WTC11 (cell line): ENCODE measurements at regions not wholly inside any gene's neighbourhood (a gene's known extent, or its start where the extent isn't known, plus 50 kb on each side); places are given as distances from the start of the nearest gene placed in this dataset.

Source experiments
- ESRRA ChIP-seq: sonication (generic); formaldehyde crosslinking; IDR thresholded peaks from 2 replicates; pipeline ENCODE4 v1.8.1; 2022; ENCODE audit warnings: mild to moderate bottlenecking, missing genetic modification reagents, borderline replicate concordance
- JUN ChIP-seq: sonication (generic); formaldehyde crosslinking; IDR thresholded peaks from 2 replicates; pipeline ENCODE4 v1.8.0; 2023; ENCODE audit warnings: mild to moderate bottlenecking, missing genetic modification reagents
- SP1 ChIP-seq: sonication (generic); formaldehyde crosslinking; conservative IDR thresholded peaks from 2 replicates; pipeline ENCODE4 v1.8.1; 2022; ENCODE audit warnings: missing genetic modification reagents
- TCF7 ChIP-seq: sonication (generic); formaldehyde crosslinking; IDR thresholded peaks from 2 replicates; pipeline ENCODE4 v1.8.0; 2022; ENCODE audit warnings: mild to moderate bottlenecking, low read depth, missing genetic modification reagents, moderate library complexity
- ZNF423 ChIP-seq: fragments of 250-450 bp; sonication (Bioruptor Pico); IDR thresholded peaks from 2 replicates; pipeline ENCODE4 v2.1.2; 2022; ENCODE audit warnings: mild to moderate bottlenecking, moderate library complexity
- TF ChIP-seq, protein P1 (sequence below): fragments of 200-600 bp; IDR thresholded peaks from 2 replicates; pipeline ENCODE4 v1.8.0; 2022; ENCODE audit warnings: antibody characterized with exemption
- TF ChIP-seq, protein P2 (sequence below): sonication (generic); formaldehyde crosslinking; IDR thresholded peaks from 2 replicates; pipeline ENCODE4 v1.8.0; 2023; ENCODE audit warnings: missing genetic modification reagents, mild to moderate bottlenecking, borderline replicate concordance
- TF ChIP-seq, protein P3 (sequence below): sonication (generic); formaldehyde crosslinking; IDR thresholded peaks from 2 replicates; pipeline ENCODE4 v1.8.1; 2023; ENCODE audit warnings: mild to moderate bottlenecking, missing genetic modification reagents, moderate library complexity
- TF ChIP-seq, protein P4 (sequence below): sonication (generic); formaldehyde crosslinking; IDR thresholded peaks from 2 replicates; pipeline ENCODE4 v1.8.1; 2022; ENCODE audit warnings: missing genetic modification reagents, borderline replicate concordance
- TF ChIP-seq, protein P5 (sequence below): sonication (generic); formaldehyde crosslinking; IDR thresholded peaks from 2 replicates; pipeline ENCODE4 v1.8.1; 2022; ENCODE audit warnings: mild to moderate bottlenecking, moderate library complexity, missing genetic modification reagents
- TF ChIP-seq, protein P6 (sequence below): sonication (generic); formaldehyde crosslinking; IDR thresholded peaks from 2 replicates; pipeline ENCODE4 v1.8.1; 2022; ENCODE audit warnings: low read depth, mild to moderate bottlenecking, moderate library complexity, missing genetic modification reagents, borderline replicate concordance
- TF ChIP-seq, protein P7 (sequence below): fragments of 250-450 bp; sonication (Bioruptor Pico); IDR thresholded peaks from 2 replicates; pipeline ENCODE4 v2.1.2; 2022; ENCODE audit warnings: mild to moderate bottlenecking, moderate library complexity

DNA sequence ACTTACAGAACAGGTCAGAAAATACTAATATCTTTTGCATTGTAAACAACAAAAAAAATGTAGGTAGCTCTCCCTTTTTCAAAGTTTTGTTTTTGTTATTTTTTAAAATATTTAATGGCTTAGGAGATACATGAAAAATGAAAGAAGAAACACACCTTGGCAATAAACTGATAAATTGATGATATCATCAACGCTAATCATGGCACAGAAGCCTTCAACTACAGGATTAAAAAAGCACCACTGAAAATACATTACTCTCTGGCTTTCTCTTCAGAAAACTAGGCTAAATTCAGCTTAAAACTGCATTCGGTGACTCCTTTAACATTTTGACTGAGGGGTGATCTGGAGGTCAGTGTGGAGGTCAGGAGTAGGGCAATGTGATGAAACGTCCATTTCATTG lies 1018.8 kb upstream of the FANCL start:
- TF ChIP-seq, protein P1, sequence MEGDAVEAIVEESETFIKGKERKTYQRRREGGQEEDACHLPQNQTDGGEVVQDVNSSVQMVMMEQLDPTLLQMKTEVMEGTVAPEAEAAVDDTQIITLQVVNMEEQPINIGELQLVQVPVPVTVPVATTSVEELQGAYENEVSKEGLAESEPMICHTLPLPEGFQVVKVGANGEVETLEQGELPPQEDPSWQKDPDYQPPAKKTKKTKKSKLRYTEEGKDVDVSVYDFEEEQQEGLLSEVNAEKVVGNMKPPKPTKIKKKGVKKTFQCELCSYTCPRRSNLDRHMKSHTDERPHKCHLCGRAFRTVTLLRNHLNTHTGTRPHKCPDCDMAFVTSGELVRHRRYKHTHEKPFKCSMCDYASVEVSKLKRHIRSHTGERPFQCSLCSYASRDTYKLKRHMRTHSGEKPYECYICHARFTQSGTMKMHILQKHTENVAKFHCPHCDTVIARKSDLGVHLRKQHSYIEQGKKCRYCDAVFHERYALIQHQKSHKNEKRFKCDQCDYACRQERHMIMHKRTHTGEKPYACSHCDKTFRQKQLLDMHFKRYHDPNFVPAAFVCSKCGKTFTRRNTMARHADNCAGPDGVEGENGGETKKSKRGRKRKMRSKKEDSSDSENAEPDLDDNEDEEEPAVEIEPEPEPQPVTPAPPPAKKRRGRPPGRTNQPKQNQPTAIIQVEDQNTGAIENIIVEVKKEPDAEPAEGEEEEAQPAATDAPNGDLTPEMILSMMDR: no peak
- TF ChIP-seq ZNF423 (CRISPR knock-in tag) (no peak), JUN (no peak), SP1 (no peak), ESRRA (no peak), TCF7 (CRISPR knock-in tag) (no peak)
- TF ChIP-seq, protein P2, sequence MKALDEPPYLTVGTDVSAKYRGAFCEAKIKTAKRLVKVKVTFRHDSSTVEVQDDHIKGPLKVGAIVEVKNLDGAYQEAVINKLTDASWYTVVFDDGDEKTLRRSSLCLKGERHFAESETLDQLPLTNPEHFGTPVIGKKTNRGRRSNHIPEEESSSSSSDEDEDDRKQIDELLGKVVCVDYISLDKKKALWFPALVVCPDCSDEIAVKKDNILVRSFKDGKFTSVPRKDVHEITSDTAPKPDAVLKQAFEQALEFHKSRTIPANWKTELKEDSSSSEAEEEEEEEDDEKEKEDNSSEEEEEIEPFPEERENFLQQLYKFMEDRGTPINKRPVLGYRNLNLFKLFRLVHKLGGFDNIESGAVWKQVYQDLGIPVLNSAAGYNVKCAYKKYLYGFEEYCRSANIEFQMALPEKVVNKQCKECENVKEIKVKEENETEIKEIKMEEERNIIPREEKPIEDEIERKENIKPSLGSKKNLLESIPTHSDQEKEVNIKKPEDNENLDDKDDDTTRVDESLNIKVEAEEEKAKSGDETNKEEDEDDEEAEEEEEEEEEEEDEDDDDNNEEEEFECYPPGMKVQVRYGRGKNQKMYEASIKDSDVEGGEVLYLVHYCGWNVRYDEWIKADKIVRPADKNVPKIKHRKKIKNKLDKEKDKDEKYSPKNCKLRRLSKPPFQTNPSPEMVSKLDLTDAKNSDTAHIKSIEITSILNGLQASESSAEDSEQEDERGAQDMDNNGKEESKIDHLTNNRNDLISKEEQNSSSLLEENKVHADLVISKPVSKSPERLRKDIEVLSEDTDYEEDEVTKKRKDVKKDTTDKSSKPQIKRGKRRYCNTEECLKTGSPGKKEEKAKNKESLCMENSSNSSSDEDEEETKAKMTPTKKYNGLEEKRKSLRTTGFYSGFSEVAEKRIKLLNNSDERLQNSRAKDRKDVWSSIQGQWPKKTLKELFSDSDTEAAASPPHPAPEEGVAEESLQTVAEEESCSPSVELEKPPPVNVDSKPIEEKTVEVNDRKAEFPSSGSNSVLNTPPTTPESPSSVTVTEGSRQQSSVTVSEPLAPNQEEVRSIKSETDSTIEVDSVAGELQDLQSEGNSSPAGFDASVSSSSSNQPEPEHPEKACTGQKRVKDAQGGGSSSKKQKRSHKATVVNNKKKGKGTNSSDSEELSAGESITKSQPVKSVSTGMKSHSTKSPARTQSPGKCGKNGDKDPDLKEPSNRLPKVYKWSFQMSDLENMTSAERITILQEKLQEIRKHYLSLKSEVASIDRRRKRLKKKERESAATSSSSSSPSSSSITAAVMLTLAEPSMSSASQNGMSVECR (CRISPR knock-in tag): no peak
- TF ChIP-seq, protein P3, sequence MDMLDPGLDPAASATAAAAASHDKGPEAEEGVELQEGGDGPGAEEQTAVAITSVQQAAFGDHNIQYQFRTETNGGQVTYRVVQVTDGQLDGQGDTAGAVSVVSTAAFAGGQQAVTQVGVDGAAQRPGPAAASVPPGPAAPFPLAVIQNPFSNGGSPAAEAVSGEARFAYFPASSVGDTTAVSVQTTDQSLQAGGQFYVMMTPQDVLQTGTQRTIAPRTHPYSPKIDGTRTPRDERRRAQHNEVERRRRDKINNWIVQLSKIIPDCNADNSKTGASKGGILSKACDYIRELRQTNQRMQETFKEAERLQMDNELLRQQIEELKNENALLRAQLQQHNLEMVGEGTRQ (CRISPR knock-in tag): no peak
- TF ChIP-seq, protein P4, sequence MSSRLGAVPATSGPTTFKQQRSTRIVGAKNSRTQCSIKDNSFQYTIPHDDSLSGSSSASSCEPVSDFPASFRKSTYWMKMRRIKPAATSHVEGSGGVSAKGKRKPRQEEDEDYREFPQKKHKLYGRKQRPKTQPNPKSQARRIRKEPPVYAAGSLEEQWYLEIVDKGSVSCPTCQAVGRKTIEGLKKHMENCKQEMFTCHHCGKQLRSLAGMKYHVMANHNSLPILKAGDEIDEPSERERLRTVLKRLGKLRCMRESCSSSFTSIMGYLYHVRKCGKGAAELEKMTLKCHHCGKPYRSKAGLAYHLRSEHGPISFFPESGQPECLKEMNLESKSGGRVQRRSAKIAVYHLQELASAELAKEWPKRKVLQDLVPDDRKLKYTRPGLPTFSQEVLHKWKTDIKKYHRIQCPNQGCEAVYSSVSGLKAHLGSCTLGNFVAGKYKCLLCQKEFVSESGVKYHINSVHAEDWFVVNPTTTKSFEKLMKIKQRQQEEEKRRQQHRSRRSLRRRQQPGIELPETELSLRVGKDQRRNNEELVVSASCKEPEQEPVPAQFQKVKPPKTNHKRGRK: no peak
- TF ChIP-seq, protein P5, sequence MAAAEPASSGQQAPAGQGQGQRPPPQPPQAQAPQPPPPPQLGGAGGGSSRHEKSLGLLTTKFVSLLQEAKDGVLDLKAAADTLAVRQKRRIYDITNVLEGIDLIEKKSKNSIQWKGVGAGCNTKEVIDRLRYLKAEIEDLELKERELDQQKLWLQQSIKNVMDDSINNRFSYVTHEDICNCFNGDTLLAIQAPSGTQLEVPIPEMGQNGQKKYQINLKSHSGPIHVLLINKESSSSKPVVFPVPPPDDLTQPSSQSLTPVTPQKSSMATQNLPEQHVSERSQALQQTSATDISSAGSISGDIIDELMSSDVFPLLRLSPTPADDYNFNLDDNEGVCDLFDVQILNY (CRISPR knock-in tag): no peak
- TF ChIP-seq, protein P6, sequence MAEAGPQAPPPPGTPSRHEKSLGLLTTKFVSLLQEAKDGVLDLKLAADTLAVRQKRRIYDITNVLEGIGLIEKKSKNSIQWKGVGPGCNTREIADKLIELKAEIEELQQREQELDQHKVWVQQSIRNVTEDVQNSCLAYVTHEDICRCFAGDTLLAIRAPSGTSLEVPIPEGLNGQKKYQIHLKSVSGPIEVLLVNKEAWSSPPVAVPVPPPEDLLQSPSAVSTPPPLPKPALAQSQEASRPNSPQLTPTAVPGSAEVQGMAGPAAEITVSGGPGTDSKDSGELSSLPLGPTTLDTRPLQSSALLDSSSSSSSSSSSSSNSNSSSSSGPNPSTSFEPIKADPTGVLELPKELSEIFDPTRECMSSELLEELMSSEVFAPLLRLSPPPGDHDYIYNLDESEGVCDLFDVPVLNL (CRISPR knock-in tag): no peak
- TF ChIP-seq, protein P7, sequence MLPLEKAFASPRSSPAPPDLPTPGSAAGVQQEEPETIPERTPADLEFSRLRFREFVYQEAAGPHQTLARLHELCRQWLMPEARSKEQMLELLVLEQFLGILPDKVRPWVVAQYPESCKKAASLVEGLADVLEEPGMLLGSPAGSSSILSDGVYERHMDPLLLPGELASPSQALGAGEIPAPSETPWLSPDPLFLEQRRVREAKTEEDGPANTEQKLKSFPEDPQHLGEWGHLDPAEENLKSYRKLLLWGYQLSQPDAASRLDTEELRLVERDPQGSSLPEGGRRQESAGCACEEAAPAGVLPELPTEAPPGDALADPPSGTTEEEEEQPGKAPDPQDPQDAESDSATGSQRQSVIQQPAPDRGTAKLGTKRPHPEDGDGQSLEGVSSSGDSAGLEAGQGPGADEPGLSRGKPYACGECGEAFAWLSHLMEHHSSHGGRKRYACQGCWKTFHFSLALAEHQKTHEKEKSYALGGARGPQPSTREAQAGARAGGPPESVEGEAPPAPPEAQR: no peak
